Endothelial cell of umbilical vein (primary cell): ENCODE measurements at regions not wholly inside any gene's neighbourhood (a gene's known extent, or its start where the extent isn't known, plus 50 kb on each side); places are given as distances from the start of the nearest gene placed in this dataset.

Source experiments
- BruUV-seq: library from RNA; stranded (reverse); fragments of 400-500 nt; replicated peaks from 2 replicates; lab custom pipeline; 2021; lab: Mats Ljungman, UMichigan
- CTCF ChIA-PET: fragments of 300-600, 350-600 bp; sonication (Branson Sonifier 250); formaldehyde crosslinking; loops from one replicate; lab custom pipeline; 2021; ENCODE audit warnings: antibody characterized with exemption, inconsistent platforms; lab: Charles Lee
- POLR2A ChIA-PET: fragments of 300-600, 350-600 bp; sonication (Branson Sonifier 250); formaldehyde crosslinking; loops from one replicate; lab custom pipeline; 2021; ENCODE audit warnings: antibody characterized with exemption, inconsistent platforms; lab: Charles Lee
- DNase-seq: peaks from one replicate; pipeline ENCODE4 v3.0.0-alpha.2; 2011; ENCODE audit warnings: low read depth, low spot score
- FAIRE-seq: peaks from 2 replicates; lab custom pipeline; 2011; peaks lifted over from hg19 to GRCh38; lab: Jason Lieb, UNC
- H2AFZ ChIP-seq: 2 replicates; pipeline ENCODE4 v1.6.0; 2012; ENCODE audit warnings: low read depth, low read length, control low read depth, inconsistent platforms
- H3K27ac ChIP-seq: 2 replicates; pipeline ENCODE4 v1.5.1; 2011; ENCODE audit warnings: low read depth, mild to moderate bottlenecking, control low read depth, low read length, moderate library complexity; ENCODE audit not compliant: insufficient read depth
- H3K27me3 ChIP-seq, 2 experiments: 2 replicates each; pipeline versions ENCODE4 v1.6.0 to v1.6.1; 2011; ENCODE audit warnings: low read length in 2 of 2, mixed read lengths in 1 of 2; ENCODE audit not compliant: control insufficient read depth in 2 of 2, insufficient read depth in 2 of 2
- H3K36me3 ChIP-seq, 2 experiments: 2 replicates in 1 of 2; 3 replicates in 1 of 2; pipeline ENCODE4 v1.5.1; 2011; ENCODE audit warnings: low read length in 2 of 2, mild to moderate bottlenecking in 1 of 2, moderate library complexity in 1 of 2; ENCODE audit not compliant: control insufficient read depth in 2 of 2, insufficient read depth in 2 of 2; ENCODE audit errors: extremely low read depth in 1 of 2
- H3K4me1 ChIP-seq: 3 replicates; pipeline ENCODE4 v1.5.1; 2011; ENCODE audit warnings: mild to moderate bottlenecking, low read length; ENCODE audit not compliant: control insufficient read depth, insufficient read depth; ENCODE audit errors: extremely low read depth
- H3K4me2 ChIP-seq: 2 replicates; pipeline ENCODE4 v1.6.1; 2011; ENCODE audit warnings: low read length, control low read depth, mixed read lengths; ENCODE audit not compliant: insufficient read depth
- H3K4me3 ChIP-seq, 3 experiments: fragments of 200-600 bp in 1 of 3; sonication (generic), shearing (Covaris generic) in 1 of 3; replicated peaks in 1 of 3; 2 replicates each; pipeline ENCODE4 v1.5.1; 2011 to 2016; ENCODE audit warnings: control low read depth in 3 of 3, low read length in 3 of 3, mild to moderate bottlenecking in 2 of 3, inconsistent platforms in 1 of 3, low read depth in 1 of 3, moderate library complexity in 1 of 3; ENCODE audit not compliant: insufficient read depth in 1 of 3
- H3K79me2 ChIP-seq: 2 replicates; pipeline ENCODE4 v1.6.0; 2012; ENCODE audit warnings: low read length, inconsistent platforms; ENCODE audit not compliant: control insufficient read depth, insufficient read depth
- H3K9ac ChIP-seq: replicated peaks from 2 replicates; pipeline ENCODE3; 2011; ENCODE audit warnings: low read length, control low read depth; ENCODE audit not compliant: insufficient read depth; ENCODE audit errors: extremely low read depth
- H3K9me1 ChIP-seq: replicated peaks from 3 replicates; pipeline ENCODE4 v1.6.0; 2011; ENCODE audit warnings: mild to moderate bottlenecking, low read length; ENCODE audit not compliant: control insufficient read depth, insufficient read depth; ENCODE audit errors: extremely low read depth
- H3K9me3 ChIP-seq: replicated peaks from 2 replicates; pipeline ENCODE4 v1.5.1; 2012; ENCODE audit warnings: low read length, inconsistent platforms; ENCODE audit not compliant: control insufficient read depth, insufficient read depth
- H4K20me1 ChIP-seq: replicated peaks from 2 replicates; pipeline ENCODE3; 2011; ENCODE audit warnings: mild to moderate bottlenecking, low read length; ENCODE audit not compliant: control insufficient read depth, insufficient read depth; ENCODE audit errors: extremely low read depth
- EZH2 ChIP-seq: IDR thresholded peaks from 2 replicates; pipeline ENCODE4 v1.6.1; 2012; ENCODE audit warnings: borderline replicate concordance, low read depth, mild to moderate bottlenecking, moderate library complexity, low read length, inconsistent platforms; ENCODE audit not compliant: severe bottlenecking
- FOS ChIP-seq: IDR thresholded peaks from 2 replicates; pipeline ENCODE4 v1.6.1; 2011; ENCODE audit warnings: mild to moderate bottlenecking, low read length, moderate library complexity, borderline replicate concordance; ENCODE audit not compliant: insufficient read depth
- GATA2 ChIP-seq: IDR thresholded peaks from 2 replicates; pipeline ENCODE4 v1.7.0; 2011; ENCODE audit warnings: low read depth, mild to moderate bottlenecking, moderate library complexity, mixed read lengths, low read length; ENCODE audit not compliant: insufficient read length, insufficient read depth
- JUN ChIP-seq: IDR thresholded peaks from 2 replicates; pipeline ENCODE4 v1.6.1; 2011; ENCODE audit warnings: borderline replicate concordance, low read depth; ENCODE audit not compliant: insufficient read length, insufficient read depth
- MAX ChIP-seq: IDR thresholded peaks from 2 replicates; pipeline ENCODE4 v1.6.1; 2011; ENCODE audit not compliant: insufficient read depth, insufficient read length
- MYC ChIP-seq: IDR thresholded peaks from one replicate; pipeline ENCODE4 v1.6.1; 2011; ENCODE audit warnings: mild to moderate bottlenecking, low read depth, low read length
- POLR2A ChIP-seq: IDR thresholded peaks from 2 replicates; pipeline ENCODE4 v1.6.1; 2012; ENCODE audit warnings: low read depth, mild to moderate bottlenecking, control low read depth, low read length
- POLR2AphosphoS5 ChIP-seq: IDR thresholded peaks from 2 replicates; pipeline ENCODE4 v1.6.1; 2012; ENCODE audit warnings: low read depth, mild to moderate bottlenecking, control low read depth, low read length, moderate library complexity; ENCODE audit not compliant: insufficient read depth
- dilution Hi-C: fragments of 300-500 bp; cut with MboI; formaldehyde crosslinking; loops from one replicate; pipeline ENCODE4 v1.15.0; 2019; ENCODE audit warnings: low sequenced_read_pairs; ENCODE audit not compliant: extremely low pct_ligation_motif_present
- intact Hi-C: fragments of 100-400 bp; cut with micrococcal nuclease; formaldehyde crosslinking; loops from one replicate; pipeline ENCODE4 v1.10.0; 2022
- TF ChIP-seq, protein P1 (sequence below), 2 donors: IDR thresholded peaks; 1 replicate in 1 of 2; 2 replicates in 1 of 2; pipeline ENCODE4 v1.5.1; 2011; ENCODE audit warnings: low read length in 2 of 2, mild to moderate bottlenecking in 2 of 2, moderate library complexity in 2 of 2, control low read depth in 1 of 2, inconsistent platforms in 1 of 2, low read depth in 1 of 2; ENCODE audit not compliant: insufficient read depth in 1 of 2; ENCODE audit errors: extremely low read depth in 1 of 2

DNA sequence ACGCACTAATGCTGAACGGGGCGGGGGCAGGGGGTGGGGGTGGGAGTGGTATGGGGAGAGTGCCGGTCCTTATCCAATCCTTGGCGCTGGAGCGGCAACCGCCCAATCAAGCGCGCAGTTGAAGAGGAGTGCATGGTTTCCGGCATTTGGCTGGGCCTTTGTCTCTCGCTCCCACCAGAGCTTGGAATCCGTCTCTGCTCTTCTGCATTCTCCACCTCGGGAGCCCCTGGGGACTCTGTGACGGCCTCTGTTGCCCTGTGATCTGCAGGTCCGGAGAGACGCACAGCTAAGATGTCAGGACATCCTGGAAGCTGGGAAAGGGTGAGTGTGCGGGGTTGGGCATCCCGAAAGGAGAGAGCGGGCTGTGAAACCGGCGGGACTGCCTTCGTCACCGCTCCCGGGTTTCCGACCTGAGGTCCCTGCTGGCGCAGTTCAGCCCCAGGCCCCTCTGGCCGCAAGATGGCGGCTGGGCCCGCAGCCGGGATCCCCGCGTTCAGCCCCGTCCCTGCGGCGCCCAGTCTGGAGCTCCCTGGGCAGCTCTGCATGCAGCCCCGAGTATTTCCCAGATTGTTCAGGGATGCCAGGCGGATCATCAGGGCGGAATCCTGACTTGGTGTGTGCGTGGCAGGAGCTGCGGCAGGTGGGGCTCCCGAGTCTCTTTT, 53.6 kb upstream of the ZNF254 start:
- H3K27ac ChIP-seq, result peak overlapping the region; percentile 83
- POLR2A ChIA-PET, result interaction anchor here (0.5 to 1.9 kb wide), 5 partner anchors 9 to 71 kb away, joined by 3 to 14 read pairs (median 5); partner anchors contain the start of gene ZNF254
- BruUV-seq, result TSS peak; percentile 57
- H3K9ac ChIP-seq, result peak overlapping the region; percentile 93
- no peaks in the 10 kb centered on the region for H3K4me1 ChIP-seq
- H3K79me2 ChIP-seq, result peaks cover 33% of the 10 kb centered on the region
- DNase-seq (peak; percentile 93), FAIRE-seq (peak; percentile 95)
- intact Hi-C loops (loop anchor here (1.0 to 10.0 kb wide), 5 partner anchors 51 to 959 kb away; partner anchors contain the start of genes ZNF254, ZNF675, ZNF681 and ZNF726), dilution Hi-C loops (no loop called here)
- CTCF ChIA-PET, result interaction anchor here (0.9 to 1.7 kb wide), 5 partner anchors 10 to 119 kb away, joined by 3 to 9 read pairs (median 6); partner anchors contain the start of genes ZNF254 and ZNF726
- no peaks in the 10 kb centered on the region for H3K9me3 ChIP-seq
- no peaks in the 10 kb centered on the region for H4K20me1 ChIP-seq
- TF ChIP-seq MAX, result no peak
- TF ChIP-seq POLR2A, result peak; percentile 92
- TF ChIP-seq EZH2, result no peak
- TF ChIP-seq FOS, result no peak
- TF ChIP-seq GATA2, result no peak
- no peak for TF ChIP-seq JUN
- no peak for TF ChIP-seq MYC
- TF ChIP-seq POLR2AphosphoS5, result peak; percentile 77
- TF ChIP-seq, protein P1, sequence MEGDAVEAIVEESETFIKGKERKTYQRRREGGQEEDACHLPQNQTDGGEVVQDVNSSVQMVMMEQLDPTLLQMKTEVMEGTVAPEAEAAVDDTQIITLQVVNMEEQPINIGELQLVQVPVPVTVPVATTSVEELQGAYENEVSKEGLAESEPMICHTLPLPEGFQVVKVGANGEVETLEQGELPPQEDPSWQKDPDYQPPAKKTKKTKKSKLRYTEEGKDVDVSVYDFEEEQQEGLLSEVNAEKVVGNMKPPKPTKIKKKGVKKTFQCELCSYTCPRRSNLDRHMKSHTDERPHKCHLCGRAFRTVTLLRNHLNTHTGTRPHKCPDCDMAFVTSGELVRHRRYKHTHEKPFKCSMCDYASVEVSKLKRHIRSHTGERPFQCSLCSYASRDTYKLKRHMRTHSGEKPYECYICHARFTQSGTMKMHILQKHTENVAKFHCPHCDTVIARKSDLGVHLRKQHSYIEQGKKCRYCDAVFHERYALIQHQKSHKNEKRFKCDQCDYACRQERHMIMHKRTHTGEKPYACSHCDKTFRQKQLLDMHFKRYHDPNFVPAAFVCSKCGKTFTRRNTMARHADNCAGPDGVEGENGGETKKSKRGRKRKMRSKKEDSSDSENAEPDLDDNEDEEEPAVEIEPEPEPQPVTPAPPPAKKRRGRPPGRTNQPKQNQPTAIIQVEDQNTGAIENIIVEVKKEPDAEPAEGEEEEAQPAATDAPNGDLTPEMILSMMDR (IDR thresholded peaks at IDR 0.05; ENCODE audit: extremely low read depth in 1 of 2, insufficient read depth in 1 of 2, low read depth in 1 of 2, low read length in 2 of 2), result no peak
- H3K4me3 ChIP-seq, result peak overlapping the region; percentile 45 to 82 (median 75)
- H3K4me2 ChIP-seq, result peak overlapping the region; percentile 72
- H3K36me3 ChIP-seq, result peaks cover 2 to 4% of the 10 kb centered on the region in 2 experiments
- no peaks in the 10 kb centered on the region for H3K9me1 ChIP-seq
- H2AFZ ChIP-seq, result peak overlapping the region; percentile 90
- H3K27me3 ChIP-seq, result no peaks in the 10 kb centered on the region
